WTC11 (cell line): ENCODE measurements at regions not wholly inside any gene's neighbourhood (a gene's known extent, or its start where the extent isn't known, plus 50 kb on each side); places are given as distances from the start of the nearest gene placed in this dataset.

Experiments used
- ATAC-seq: fragments of 200-7000 bp; cut with Tn5 transposase; 2 replicates; pipeline ENCODE4 v1.10.0; 2021; ENCODE audit warnings: mild to moderate bottlenecking, moderate library complexity
- CTCF ChIA-PET: fragments of 300-600 bp; sonication (Branson Sonifier 250); formaldehyde crosslinking; loops from one replicate; lab custom pipeline; 2021; ENCODE audit warnings: antibody characterized with exemption; lab: Charles Lee
- POLR2A ChIA-PET: fragments of 350-600 bp; sonication (Branson Sonifier 250); formaldehyde crosslinking; loops from one replicate; lab custom pipeline; 2021; ENCODE audit warnings: antibody characterized with exemption; lab: Charles Lee
- DNase-seq: peaks from one replicate; pipeline ENCODE4 v3.0.0; 2021; ENCODE audit warnings: low spot score
- H3K27ac Mint-ChIP-seq: 2 replicates; pipeline ENCODE4 v1.8.0; 2021; ENCODE audit warnings: mixed read lengths
- H3K27me3 Mint-ChIP-seq: 2 replicates; pipeline ENCODE4 v1.8.0; 2021; ENCODE audit warnings: low read depth, mild to moderate bottlenecking, moderate library complexity, mixed read lengths
- H3K36me3 Mint-ChIP-seq: 2 replicates; pipeline ENCODE4 v1.8.0; 2021; ENCODE audit warnings: mixed read lengths
- H3K4me1 Mint-ChIP-seq: 2 replicates; pipeline ENCODE4 v1.8.0; 2022; ENCODE audit warnings: mixed read lengths
- H3K4me3 Mint-ChIP-seq: 2 replicates; pipeline ENCODE4 v1.8.0; 2021; ENCODE audit warnings: mild to moderate bottlenecking, moderate library complexity, mixed read lengths
- H3K9me3 Mint-ChIP-seq: 2 replicates; pipeline ENCODE4 v1.8.0; 2021; ENCODE audit warnings: mixed read lengths
- ATF3 ChIP-seq: sonication (generic); formaldehyde crosslinking; conservative IDR thresholded peaks from 2 replicates; pipeline ENCODE4 v1.8.1; 2022; ENCODE audit warnings: mild to moderate bottlenecking, missing genetic modification reagents
- E2F5 ChIP-seq: sonication (generic); formaldehyde crosslinking; IDR thresholded peaks from 2 replicates; pipeline ENCODE4 v1.8.1; 2022; ENCODE audit warnings: mild to moderate bottlenecking, moderate library complexity, missing genetic modification reagents
- EMX1 ChIP-seq: fragments of 250-450 bp; sonication (Bioruptor Pico); IDR thresholded peaks from 2 replicates; pipeline ENCODE4 v1.8.0; 2021; ENCODE audit warnings: mild to moderate bottlenecking
- ERG ChIP-seq: fragments of 250-450 bp; sonication (Bioruptor Pico); IDR thresholded peaks from 2 replicates; pipeline ENCODE4 v1.8.0; 2021; ENCODE audit warnings: mild to moderate bottlenecking
- ESRRA ChIP-seq: sonication (generic); formaldehyde crosslinking; IDR thresholded peaks from 2 replicates; pipeline ENCODE4 v1.8.1; 2022; ENCODE audit warnings: mild to moderate bottlenecking, missing genetic modification reagents, borderline replicate concordance
- IRF2 ChIP-seq: sonication (generic); formaldehyde crosslinking; IDR thresholded peaks from 2 replicates; pipeline ENCODE4 v1.8.0; 2022; ENCODE audit warnings: low read depth, missing genetic modification reagents, borderline replicate concordance
- JUN ChIP-seq: sonication (generic); formaldehyde crosslinking; IDR thresholded peaks from 2 replicates; pipeline ENCODE4 v1.8.0; 2023; ENCODE audit warnings: mild to moderate bottlenecking, missing genetic modification reagents
- NFATC4 ChIP-seq: fragments of 250-450 bp; sonication (Bioruptor Pico); IDR thresholded peaks from 2 replicates; pipeline ENCODE4 v1.9.0; 2021; ENCODE audit warnings: mild to moderate bottlenecking
- NR1H2 ChIP-seq: sonication (generic); formaldehyde crosslinking; IDR thresholded peaks from 2 replicates; pipeline ENCODE4 v1.9.0; 2021; ENCODE audit warnings: mild to moderate bottlenecking, moderate library complexity, missing genetic modification reagents
- PRRX2 ChIP-seq: fragments of 250-450 bp; sonication (Bioruptor Pico); IDR thresholded peaks from 2 replicates; pipeline ENCODE4 v1.8.0; 2021; ENCODE audit warnings: mild to moderate bottlenecking
- TEAD1 ChIP-seq: sonication (generic); formaldehyde crosslinking; IDR thresholded peaks from 2 replicates; pipeline ENCODE4 v1.8.0; 2022; ENCODE audit warnings: mild to moderate bottlenecking, missing genetic modification reagents
- TEAD4 ChIP-seq: sonication (generic); formaldehyde crosslinking; IDR thresholded peaks from 2 replicates; pipeline ENCODE4 v1.8.0; 2022; ENCODE audit warnings: mild to moderate bottlenecking, missing genetic modification reagents
- TP53 ChIP-seq: sonication (generic); formaldehyde crosslinking; IDR thresholded peaks from 2 replicates; pipeline ENCODE4 v1.8.1; 2023; ENCODE audit warnings: mild to moderate bottlenecking, missing genetic modification reagents
- USF1 ChIP-seq: sonication (generic); formaldehyde crosslinking; IDR thresholded peaks from 2 replicates; pipeline ENCODE4 v1.8.0; 2022; ENCODE audit warnings: mild to moderate bottlenecking, missing genetic modification reagents
- ZNF138 ChIP-seq: sonication (generic); formaldehyde crosslinking; conservative IDR thresholded peaks from 2 replicates; pipeline ENCODE4 v1.8.1; 2022; ENCODE audit warnings: mild to moderate bottlenecking, moderate library complexity, missing genetic modification reagents
- ZNF263 ChIP-seq: sonication (generic); formaldehyde crosslinking; IDR thresholded peaks from 2 replicates; pipeline ENCODE4 v1.8.1; 2022; ENCODE audit warnings: low read depth, mild to moderate bottlenecking, moderate library complexity, missing genetic modification reagents
- ZNF396 ChIP-seq: fragments of 250-450 bp; sonication (Bioruptor Pico); IDR thresholded peaks from 2 replicates; pipeline ENCODE4 v1.8.0; 2021; ENCODE audit warnings: mild to moderate bottlenecking, moderate library complexity, borderline replicate concordance
- ZNF416 ChIP-seq: fragments of 250-450 bp; sonication (Bioruptor Pico); IDR thresholded peaks from 2 replicates; pipeline ENCODE4 v1.9.0; 2021; ENCODE audit warnings: mild to moderate bottlenecking, inconsistent platforms
- ZNF423 ChIP-seq: fragments of 250-450 bp; sonication (Bioruptor Pico); IDR thresholded peaks from 2 replicates; pipeline ENCODE4 v2.1.2; 2022; ENCODE audit warnings: mild to moderate bottlenecking, moderate library complexity
- ZNF425 ChIP-seq: fragments of 250-450 bp; sonication (Bioruptor Pico); conservative IDR thresholded peaks from 2 replicates; pipeline ENCODE4 v1.9.0; 2021; ENCODE audit warnings: mild to moderate bottlenecking
- ZNF532 ChIP-seq: fragments of 250-450 bp; sonication (Bioruptor Pico); IDR thresholded peaks from 2 replicates; pipeline ENCODE4 v1.9.0; 2021; ENCODE audit warnings: mild to moderate bottlenecking, borderline replicate concordance

- no peak for TF ChIP-seq ZNF263 (CRISPR knock-in tag)
- TF ChIP-seq JUN (CRISPR knock-in tag) = no peak
- no peak for TF ChIP-seq TP53 (CRISPR knock-in tag)
- TF ChIP-seq IRF2 (CRISPR knock-in tag) = no peak
- no peak for TF ChIP-seq ZNF396 (CRISPR knock-in tag)
- TF ChIP-seq TEAD1 (CRISPR knock-in tag) = no peak
- no peak for TF ChIP-seq NR1H2 (CRISPR knock-in tag)
- no peak for TF ChIP-seq ZNF423 (CRISPR knock-in tag)
- TF ChIP-seq NFATC4 (CRISPR knock-in tag) = peak; percentile 54; the same call in 1 of the 2 replicates
- TF ChIP-seq USF1 (CRISPR knock-in tag) = no peak
- no peak for TF ChIP-seq TEAD4 (CRISPR knock-in tag)
Observed at GRCh38 chr6:93829009-93829408, 409.6 kb upstream of the EPHA7 start (continued).

GRCh38 chr6:93828553-93828952, 409.2 kb upstream of the EPHA7 start:
- ChIA-PET CTCF (interaction anchor here (1.1 to 1.5 kb wide), 2 partner anchors 9 to 107 kb away, joined by 3 to 8 read pairs; no protein-coding TSS in a partner anchor), POLR2A (interaction anchor here (0.7 to 1.0 kb wide), 3 partner anchors 213 to 284 kb away, joined by 3 to 4 read pairs (median 4); no protein-coding TSS in a partner anchor)
- Mint-ChIP-seq H3K27ac (peak overlapping the region; percentile 65), H3K27me3 (peaks cover 4% of the 10 kb centered on the region; the same call in 1 of the 2 replicates), H3K36me3 (peaks cover 53% of the 10 kb centered on the region), H3K4me3 (peak overlapping the region; percentile 33), H3K4me1 (peaks cover 53% of the 10 kb centered on the region), H3K9me3 (no peaks in the 10 kb centered on the region)
- DNase-seq (no peak), ATAC-seq (no peak)
- TF ChIP-seq ATF3 (CRISPR knock-in tag) (no peak), ZNF416 (CRISPR knock-in tag) (0 out of 2 replicates have a peak, but pooled peaks have one; percentile 61), ERG (CRISPR knock-in tag) (0 out of 2 replicates have a peak, but pooled peaks have one; percentile 7), E2F5 (no peak), ZNF532 (CRISPR knock-in tag) (no peak), TP53 (CRISPR knock-in tag) (no peak), ZNF138 (CRISPR knock-in tag) (no peak), ESRRA (CRISPR knock-in tag) (no peak), PRRX2 (CRISPR knock-in tag) (peak; percentile 29; the same call in 1 of the 2 replicates), ZNF425 (CRISPR knock-in tag) (peak; percentile 75), EMX1 (peak; percentile 58; the same call in 1 of the 2 replicates)
